GF-D8 (cell line): ENCODE measurements at regions not wholly inside any gene's neighbourhood (a gene's known extent, or its start where the extent isn't known, plus 50 kb on each side); places are given as distances from the start of the nearest gene placed in this dataset.
"Not testable (repeated sequence)": the region's sequence is repeated elsewhere in the genome, so short reads cannot be mapped to it uniquely, and the experiment has no call there.

Experiments
- DNase-seq: peaks from one replicate; lab custom pipeline; 2025; lab: John Stamatoyannopoulos, UW

DNA sequence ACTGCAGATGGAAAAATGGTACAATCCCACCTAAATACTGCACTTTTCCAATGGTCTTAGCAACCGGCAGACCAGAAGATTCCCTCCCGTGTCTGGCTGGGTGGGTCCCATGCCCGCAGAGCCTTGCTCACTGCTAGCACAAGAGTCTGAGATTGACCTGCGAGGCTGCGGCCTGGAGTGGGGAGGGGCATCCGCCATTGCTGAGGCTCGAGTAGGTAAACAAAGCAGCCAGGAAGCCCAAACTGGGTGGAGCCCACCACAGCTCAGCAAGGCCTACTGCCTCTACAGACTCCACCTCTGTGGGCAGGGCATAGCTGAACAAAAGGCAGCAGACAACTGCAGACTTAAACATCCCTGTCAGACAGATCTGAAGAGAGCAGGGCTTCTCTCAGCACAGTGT is 221.6 kb upstream of the CTNND2 start:
- DNase-seq, result no peak

DNA sequence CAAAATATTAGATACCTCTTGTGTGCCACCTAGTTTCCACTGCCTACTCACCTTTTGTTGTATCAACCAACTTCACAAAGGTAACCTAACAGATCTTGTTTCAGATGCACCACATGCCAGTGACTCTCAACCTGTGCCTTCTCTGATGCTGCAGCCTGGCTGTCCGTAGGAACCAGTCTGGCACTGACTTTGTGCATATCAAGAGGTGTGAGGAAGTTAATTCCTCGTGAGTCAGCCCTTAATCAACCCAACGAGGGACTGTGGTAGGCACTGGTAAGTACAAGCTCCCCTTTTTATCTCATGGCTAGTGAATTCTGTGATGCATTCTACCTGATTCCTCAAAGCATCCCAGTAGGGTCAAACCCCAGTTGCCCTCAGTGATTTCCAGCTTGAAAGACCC is 215.4 kb upstream of the CTNND2 start:
- no peak for DNase-seq

DNA sequence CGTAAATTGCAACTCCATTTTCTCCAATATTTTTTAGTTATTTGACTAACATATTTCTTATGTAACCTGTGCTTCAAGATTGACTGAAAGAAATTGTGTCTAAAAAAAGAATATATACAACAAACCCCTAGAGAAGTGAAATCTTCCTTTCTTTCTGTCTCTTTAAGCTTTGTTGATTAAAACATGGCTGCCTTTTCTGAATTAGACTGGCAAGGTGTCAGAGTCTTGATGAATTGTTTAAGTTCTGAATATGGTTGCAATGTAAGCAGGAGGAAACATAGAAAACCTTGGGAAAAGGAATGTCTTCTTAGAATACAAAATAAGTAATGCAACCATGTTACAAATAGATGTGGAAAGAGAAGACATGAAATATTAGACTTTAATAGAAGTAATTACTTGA is 209.8 kb upstream of the CTNND2 start:
- no peak for DNase-seq

DNA sequence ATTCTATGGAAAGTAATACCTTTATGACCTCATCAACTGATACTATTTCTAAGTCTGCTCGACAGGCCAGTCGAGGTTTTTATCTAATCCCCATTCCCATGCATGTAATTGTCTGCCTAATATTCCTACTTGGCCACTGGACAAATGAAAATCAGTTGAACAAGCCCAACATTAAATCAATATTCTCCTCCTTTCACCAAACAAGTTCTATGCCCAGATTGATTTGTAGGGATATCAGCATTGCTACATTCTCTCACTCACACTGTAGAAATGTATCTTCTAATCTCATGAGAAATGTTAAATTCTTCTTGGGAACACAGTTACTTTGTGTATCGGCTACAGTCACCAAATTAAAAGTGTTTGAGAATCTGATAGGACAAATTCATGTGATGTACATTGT is 208.8 kb upstream of the CTNND2 start:
- DNase-seq, result no peak

DNA sequence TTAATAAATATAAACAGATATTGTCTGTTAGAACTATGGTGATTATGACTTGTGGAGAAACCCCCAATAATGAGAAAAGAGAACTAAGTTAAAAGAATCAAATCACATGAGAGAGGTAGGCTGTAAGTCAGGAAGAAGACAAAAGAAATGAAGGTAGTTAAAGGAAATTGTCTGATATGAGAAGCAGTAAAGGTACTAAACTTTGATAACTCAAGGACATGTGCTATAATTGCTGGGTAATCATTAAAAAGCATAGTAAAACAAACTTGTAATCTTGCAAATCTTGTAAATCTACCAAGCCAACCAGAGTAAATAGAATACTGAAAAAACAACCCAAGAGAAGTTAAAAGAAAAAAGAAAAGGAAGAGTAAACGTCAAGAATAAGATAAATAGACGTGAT is 207.0 kb upstream of the CTNND2 start:
- DNase-seq, result no peak

DNA sequence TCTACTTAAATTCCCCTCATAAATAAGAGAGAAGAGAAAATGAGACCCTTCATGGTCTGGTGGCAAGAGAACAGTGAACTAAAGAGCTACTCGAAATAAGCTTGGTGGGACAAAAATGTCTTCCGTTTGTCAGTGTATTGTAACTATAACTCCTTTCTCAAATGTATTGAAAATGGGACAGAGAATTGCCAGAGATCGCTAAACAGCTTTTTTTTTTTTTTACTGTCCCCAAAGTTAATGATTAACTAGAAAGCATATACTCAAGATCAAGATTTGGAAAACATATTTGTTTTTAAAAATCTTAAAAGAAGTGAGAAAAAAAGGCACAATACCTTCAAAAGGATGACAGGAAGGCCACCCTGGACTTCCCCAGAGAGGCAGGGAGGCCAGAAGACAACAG is 206.4 kb upstream of the CTNND2 start:
- DNase-seq, result no peak

DNA sequence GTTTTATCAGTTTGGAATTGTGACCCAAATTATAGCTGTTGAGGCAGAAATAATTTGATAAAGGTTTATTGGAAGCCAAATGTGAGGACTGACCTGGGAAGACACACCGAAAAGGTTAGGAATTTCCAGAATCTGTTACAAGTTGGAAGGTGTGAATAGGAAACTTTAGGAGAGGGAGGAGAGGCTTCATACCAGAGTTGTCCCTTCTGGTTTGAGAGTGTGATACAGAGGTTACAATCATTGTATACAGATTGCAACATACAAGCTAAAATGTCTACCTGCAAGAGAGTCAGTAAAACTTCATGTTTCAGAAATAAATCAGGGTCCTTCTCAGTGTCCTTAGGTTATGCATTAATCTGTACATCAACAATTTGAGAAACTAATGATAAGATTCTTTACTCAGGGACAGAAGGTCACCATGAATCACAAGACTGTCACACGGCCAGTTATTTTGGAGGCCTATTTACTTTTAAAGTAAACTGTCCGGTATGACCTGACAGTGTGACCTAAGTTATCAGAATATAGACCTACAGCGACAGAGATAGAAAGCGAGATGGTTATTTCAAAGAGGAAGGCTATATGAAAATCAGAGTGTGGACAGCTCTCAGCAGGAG is 204.9 kb upstream of the CTNND2 start:
- DNase-seq, result no peak

DNA sequence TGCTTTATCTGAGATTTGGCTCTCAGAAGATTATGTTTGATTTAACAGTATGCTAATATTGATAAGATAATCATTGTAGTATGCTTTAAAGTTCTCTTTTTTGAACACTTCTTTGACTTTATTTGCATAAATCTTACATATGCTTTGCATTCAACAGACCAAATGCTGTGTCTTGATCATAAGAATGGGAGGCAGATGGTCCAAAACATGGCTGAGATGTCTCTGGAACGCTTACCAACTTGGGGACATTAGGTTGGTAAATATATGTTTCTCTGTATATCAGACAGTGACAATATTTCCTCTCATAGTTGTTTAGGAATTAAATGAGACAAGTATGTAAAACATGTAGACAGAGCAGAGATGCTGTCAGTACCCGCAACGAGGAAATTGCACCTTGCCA is 197.9 kb upstream of the CTNND2 start:
- DNase-seq, result no peak

DNA sequence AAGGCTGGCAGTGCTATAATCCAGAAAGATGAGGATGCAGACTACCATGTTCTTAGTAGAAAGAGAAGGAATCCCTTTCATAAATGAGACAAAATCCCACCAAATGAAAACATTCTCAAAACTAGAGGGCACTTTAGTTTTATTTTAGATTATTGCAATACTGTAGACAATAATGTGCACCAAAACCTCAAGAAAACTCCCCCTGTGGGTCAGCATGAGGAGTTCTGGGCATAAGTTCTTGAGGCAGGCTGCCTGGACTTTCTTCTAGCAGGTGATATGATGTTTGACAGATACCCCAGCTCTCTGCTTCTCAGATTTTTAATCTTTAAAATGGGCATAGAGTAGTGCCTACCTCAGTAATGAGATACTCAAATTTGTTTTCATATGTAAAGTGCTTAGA is 196.3 kb upstream of the CTNND2 start:
- DNase-seq, result no peak

DNA sequence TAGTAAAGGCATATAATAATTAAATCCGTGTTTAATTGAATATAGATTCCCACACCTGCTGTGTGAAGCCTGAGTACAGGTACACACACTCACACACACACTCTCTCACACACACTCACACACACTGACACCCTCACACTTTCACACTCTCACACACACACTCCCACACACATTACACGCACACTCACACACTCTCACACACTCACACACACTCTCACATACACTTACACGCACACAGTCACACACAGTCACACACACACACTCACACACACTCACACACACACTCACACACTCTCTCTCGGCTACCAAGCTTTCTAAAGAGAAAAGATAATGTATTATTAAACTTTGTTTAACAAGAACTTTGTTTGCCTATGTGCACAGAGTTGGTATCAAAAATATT is 195.1 kb upstream of the CTNND2 start:
- no peak for DNase-seq

DNA sequence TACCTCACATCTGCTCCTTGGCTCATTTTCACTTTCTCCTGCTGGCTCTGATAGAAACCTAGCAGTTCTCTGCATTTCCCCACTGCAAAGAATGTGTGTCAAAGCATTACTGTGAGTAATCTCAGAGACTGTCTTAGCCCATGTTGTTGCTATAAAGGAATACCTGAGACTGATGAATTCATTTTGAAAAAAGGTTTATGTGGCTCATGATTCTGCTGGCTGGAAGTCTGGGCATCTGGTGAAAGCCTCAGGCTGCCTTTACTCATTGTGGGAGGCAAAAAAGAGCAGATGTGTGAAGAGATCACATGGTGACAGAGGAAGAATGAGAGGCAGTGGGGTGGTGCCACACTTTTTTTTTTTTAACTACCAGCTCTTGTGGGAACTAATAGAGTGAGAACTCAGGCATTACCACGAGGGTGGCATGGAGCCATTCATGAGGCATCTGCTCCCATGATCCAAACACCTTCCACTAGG is 191.6 kb upstream of the CTNND2 start:
- DNase-seq, result no peak

DNA sequence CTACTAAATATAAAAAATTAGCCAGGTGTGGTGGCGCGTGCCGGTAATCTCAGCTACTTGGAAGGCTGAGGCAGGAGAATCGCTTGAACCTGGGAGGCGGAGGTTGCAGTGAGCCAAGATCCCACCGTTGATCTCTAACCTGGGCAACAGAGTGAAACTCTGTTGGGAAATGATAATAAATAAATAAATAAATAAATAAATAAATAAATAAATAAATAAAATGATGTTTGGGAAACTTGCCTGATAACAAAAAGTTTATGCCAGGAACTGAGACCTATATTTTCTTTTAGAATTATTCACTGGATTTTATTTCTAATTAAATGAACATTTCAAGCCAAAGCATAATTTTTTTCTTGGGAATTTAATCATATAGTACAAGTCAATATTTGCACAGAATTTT is 189.3 kb upstream of the CTNND2 start:
- DNase-seq, result no peak

DNA sequence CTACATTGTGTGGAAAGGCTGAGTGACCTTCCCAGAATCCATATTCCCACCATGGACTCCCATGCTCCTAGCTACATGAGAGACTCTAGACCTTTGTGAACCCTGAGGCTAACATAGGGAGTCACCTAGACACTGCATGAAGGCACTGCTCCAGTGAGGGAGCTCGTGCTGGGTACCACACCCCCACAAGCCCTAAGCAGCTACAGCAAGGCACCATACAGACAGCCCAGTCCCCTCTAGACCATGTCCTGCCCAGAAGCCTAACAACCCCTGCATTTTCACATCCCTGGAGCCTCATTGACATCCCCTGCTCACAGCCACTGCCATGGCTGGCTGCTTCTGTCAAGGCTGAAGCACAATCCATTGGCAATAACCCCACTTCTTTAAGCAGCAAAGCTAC is 176.5 kb upstream of the CTNND2 start:
- DNase-seq, result no peak

DNA sequence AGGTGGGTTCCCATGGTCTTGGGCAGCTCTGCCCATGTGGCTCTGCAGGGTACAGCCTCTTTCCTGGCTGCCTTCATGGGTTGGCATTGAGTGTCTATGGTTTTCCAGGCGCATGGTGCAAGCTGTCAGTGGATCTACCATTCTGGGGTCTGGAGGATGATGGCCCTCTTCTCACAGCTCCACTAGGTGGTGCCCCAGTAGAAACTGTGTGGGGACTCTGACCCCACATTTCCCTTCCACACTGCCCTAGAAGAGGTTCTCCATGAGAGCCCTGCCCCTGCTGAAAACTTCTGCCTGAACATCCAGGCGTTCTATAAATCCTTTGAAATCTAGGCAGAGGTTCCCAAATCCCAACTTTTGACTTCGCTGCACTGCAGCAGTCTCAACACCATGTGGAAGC is 174.0 kb upstream of the CTNND2 start:
- DNase-seq, result not testable (repeated sequence)

DNA sequence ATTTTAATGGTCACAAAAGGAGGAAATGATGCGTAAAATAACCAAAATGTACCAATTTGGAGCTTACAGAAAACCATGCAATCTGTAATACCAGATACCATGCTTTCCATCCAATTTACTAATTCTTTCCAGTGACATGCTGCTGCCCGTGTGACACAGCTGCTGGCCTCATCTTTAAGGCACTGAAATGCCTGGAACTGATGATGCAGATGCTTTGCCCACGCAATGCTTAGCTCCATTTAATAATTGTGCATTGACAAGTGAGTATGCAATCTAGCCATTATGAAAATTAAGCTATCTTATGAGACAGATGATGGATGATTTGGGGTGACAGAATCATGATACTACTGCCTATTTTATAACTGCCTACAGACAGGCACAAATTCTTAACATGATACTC is 169.2 kb upstream of the CTNND2 start:
- no peak for DNase-seq

DNA sequence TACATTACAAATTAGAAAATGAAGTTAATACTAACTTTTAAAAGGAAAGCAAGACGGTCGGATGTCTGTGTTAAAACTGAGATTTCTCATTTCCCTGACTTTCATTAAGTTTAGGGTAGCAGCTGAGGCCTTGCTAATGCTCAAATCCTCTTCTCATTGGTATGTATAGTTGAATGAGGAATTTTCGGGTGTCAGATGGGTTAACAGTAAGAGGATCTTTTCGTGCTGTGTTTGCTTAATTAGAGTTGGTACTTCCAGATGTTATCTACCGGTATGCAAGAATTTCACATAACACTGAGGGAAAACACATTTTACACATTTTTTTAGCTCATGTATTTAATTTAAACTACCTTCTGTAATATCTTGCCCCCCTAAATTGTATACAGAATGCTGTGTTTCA is 168.2 kb upstream of the CTNND2 start:
- no peak for DNase-seq

DNA sequence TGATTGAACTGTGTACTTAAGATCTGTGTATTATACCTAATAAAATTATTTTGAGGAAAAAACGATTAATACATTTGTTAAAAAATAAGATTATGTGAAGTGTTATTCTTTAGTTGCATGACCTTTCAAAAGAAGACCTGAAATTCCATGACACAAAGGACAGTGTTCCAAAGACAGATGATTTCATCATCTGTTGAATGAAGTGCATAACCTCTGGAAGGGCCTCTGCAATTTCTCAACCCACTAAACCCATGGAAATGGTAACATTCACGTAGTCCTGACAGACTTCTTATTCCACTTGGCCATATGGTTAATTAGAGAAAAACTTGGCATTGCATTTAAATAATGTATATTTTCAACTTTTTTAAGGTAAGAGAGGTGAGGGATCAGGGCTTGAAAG is 167.2 kb upstream of the CTNND2 start:
- no peak for DNase-seq

DNA sequence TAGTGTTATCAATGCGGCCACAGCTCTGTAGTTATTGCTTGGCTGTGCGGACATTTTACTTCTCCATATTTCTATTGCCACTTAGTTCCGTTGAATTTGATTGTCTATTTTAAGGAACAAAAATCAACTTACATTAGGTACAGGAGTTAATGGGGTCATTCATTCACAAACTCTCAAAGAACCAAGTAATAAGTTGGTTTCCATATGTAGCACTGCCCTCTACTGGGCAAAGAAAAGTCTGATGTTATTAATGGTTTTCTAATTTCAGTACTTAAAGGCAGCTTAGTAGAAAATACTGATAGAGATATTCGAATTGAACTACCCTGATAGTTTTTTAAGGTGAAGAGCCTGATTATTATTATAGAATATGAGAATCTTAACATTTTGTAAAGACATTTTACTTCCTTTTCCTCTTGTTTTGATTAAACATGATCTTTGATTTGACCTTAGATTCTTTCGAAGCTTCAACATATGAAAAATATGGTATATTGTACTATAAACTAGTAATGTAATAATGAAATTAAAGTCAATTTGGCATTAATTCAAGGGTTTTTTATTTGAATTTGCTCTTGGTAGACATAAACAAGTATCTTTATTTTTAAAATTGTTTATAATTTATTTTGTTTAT is 119.5 kb upstream of the CTNND2 start:
- no peak for DNase-seq

DNA sequence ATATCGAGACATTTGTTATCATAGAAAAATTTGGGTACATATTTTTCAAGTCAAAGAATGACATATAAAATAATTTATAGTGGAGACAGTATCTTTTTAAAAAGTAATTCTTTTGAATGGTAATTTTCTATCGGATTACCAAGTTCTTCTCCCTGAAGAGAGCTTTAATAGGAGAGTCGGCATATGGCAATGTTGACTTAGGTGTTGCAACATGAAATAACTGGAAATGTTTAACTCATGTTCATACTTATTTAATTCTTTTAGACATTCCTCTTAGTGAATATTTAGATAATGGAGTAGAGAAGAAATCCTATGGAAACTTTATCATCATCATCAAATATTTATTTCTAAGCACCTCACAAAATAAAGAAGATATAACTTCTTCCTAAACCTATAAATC is 118.2 kb upstream of the CTNND2 start:
- DNase-seq, result no peak

DNA sequence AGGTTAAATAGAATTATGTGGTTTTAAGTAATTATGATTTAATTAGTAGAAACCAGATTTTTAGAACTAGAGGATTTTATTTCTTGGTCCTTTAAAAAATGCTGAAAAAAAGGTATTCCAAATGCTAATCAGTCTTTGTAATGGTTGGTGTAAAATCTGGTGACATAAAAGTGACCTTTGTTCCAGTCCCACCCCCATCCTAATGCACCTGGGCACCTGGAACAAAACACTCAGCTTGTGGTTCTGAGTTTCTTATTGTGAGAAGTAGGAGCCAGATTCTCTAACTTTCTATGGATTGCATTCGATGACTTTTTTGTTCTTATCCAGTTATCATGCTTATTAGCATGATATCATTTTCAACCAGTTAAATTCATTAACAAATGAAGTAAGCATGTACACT is 115.1 kb upstream of the CTNND2 start:
- DNase-seq, result no peak

DNA sequence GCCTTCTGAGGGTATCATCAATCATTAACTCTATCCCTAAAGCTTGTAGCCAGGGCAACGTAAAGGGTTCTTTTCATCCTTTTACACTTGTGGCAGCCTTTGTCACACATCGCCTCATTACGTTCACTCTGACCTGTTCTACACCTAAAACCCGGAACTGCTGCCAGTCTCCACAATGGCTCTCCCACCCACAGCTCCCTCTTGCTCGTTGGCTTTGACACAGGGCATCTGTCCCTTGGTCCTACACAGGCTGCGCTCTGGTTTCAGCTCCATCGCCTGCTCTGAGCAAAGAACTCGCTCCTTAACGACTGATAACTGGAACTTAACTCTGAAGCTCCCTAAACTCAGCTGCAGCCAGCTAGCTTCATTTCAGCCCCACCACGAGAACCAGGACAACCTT is 112.8 kb upstream of the CTNND2 start:
- no peak for DNase-seq

DNA sequence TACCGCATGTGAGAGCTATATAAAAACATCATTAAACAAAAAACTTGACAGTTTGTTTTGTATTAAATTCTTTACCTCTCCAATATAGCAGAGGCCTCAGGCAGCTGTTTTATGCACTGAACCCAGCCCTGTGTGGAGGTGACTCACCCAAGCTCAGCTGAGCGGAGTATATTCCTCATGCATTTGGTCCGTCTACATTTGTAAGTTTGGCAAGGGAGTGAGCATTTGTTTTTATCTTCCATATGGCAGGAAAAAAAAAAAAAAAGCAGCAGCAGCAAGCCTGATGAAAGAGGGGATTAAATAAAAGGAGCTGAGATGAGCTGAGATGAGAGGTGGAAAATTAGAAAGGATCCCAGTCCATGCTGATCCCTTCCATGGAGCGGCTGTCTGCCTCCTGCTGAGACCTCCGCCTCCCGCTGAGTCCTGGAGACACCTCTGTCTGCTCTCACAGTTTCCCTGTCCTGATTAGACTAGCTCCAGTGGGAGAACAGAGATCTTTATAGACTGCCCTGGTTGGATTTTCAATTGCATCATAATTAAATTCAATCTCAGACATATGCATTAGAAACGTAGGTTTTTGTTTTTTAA is 112.0 kb upstream of the CTNND2 start:
- no peak for DNase-seq

DNA sequence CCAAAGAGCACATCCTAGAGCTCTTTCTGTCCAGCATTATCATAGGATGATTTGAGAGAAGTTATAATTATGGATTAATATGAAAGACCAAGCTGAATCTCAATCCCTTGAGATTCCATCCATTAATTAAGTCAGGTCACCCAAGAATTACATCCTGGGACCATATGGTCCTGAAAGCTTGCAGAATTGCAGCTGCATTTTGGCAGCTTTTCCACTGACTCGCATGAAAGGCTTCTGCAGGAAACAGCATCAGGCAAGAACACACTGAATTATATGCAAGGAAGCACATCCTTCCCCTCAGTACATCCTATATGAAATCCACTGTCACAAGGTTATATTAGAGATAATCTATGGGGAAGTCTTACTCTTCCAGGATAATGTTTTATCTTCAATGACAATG is 109.1 kb upstream of the CTNND2 start:
- DNase-seq, result no peak

DNA sequence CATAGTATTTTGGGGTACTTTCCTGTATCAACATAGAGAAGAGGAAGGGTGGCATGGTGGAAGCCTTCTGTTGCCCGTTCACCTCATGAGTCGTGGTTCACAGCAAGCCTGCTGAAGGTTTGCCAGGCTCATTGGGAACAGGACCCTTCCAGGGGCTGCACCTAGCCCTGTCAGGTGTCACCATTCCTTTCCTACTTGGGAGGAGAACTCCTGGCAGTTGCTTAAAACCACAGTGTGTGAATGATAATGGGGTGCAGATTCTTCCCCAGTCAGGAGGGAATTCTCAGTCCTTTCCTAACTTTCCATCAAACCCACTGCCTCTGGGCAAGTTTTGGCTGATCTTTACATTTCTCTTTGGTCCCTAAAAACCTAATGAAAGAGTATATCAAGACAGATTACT is 99.4 kb upstream of the CTNND2 start:
- DNase-seq, result no peak
